HFFc6 (cell line): ENCODE measurements at regions not wholly inside any gene's neighbourhood (a gene's known extent, or its start where the extent isn't known, plus 50 kb on each side); places are given as distances from the start of the nearest gene placed in this dataset.

Source experiments
- DNase-seq: peaks from one replicate; pipeline ENCODE4 v3.0.0-alpha.2; 2018
- H3K27ac Mint-ChIP-seq: 2 replicates; pipeline ENCODE4 v1.8.0; 2020; ENCODE audit warnings: mild to moderate bottlenecking, mixed read lengths
- H3K27me3 Mint-ChIP-seq: 2 replicates; pipeline ENCODE4 v1.8.0; 2021; ENCODE audit warnings: mild to moderate bottlenecking, moderate library complexity, mixed read lengths; ENCODE audit not compliant: insufficient read depth
- H3K36me3 Mint-ChIP-seq: 2 replicates; pipeline ENCODE4 v1.8.0; 2021; ENCODE audit warnings: low read depth, mixed read lengths
- H3K4me1 Mint-ChIP-seq: 2 replicates; pipeline ENCODE4 v1.8.0; 2020; ENCODE audit warnings: low read depth, mixed read lengths
- H3K4me3 Mint-ChIP-seq: 2 replicates; pipeline ENCODE4 v1.8.0; 2020; ENCODE audit warnings: mild to moderate bottlenecking, moderate library complexity, mixed read lengths
- H3K9me3 Mint-ChIP-seq: 2 replicates; pipeline ENCODE4 v1.8.0; 2020; ENCODE audit warnings: mild to moderate bottlenecking, mixed read lengths
- TF ChIP-seq, protein P1 (sequence below): fragments of 200-600 bp; sonication (generic); IDR thresholded peaks from 2 replicates; pipeline ENCODE4 v1.5.0; 2021; ENCODE audit warnings: antibody characterized with exemption, mild to moderate bottlenecking

DNA sequence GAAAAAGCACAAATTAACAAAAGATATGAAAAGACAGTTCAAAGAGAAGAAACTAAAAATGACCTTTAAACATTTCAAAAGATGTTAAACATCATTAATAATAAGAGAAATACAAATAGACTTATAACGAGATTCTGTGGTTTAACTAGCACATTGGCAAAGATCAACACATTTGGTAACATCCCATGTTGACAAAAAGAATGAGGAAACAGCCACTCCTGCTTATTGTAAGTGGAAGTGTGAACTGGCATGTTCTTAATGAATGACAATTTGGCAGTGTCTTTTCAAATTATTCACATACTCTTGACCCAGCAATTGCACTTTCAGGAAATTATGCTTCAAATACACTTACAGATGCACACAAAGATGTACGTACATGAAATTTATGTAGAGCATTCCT lies 176.3 kb downstream of the TLE1 start:
- Mint-ChIP-seq H3K4me1 (no peaks in the 10 kb centered on the region), H3K27ac (no peak overlapping the region), H3K4me3 (no peak overlapping the region), H3K27me3 (peaks cover 5% of the 10 kb centered on the region), H3K9me3 (no peaks in the 10 kb centered on the region), H3K36me3 (no peaks in the 10 kb centered on the region)
- TF ChIP-seq, protein P1, sequence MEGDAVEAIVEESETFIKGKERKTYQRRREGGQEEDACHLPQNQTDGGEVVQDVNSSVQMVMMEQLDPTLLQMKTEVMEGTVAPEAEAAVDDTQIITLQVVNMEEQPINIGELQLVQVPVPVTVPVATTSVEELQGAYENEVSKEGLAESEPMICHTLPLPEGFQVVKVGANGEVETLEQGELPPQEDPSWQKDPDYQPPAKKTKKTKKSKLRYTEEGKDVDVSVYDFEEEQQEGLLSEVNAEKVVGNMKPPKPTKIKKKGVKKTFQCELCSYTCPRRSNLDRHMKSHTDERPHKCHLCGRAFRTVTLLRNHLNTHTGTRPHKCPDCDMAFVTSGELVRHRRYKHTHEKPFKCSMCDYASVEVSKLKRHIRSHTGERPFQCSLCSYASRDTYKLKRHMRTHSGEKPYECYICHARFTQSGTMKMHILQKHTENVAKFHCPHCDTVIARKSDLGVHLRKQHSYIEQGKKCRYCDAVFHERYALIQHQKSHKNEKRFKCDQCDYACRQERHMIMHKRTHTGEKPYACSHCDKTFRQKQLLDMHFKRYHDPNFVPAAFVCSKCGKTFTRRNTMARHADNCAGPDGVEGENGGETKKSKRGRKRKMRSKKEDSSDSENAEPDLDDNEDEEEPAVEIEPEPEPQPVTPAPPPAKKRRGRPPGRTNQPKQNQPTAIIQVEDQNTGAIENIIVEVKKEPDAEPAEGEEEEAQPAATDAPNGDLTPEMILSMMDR: no peak
- no peak for DNase-seq

DNA sequence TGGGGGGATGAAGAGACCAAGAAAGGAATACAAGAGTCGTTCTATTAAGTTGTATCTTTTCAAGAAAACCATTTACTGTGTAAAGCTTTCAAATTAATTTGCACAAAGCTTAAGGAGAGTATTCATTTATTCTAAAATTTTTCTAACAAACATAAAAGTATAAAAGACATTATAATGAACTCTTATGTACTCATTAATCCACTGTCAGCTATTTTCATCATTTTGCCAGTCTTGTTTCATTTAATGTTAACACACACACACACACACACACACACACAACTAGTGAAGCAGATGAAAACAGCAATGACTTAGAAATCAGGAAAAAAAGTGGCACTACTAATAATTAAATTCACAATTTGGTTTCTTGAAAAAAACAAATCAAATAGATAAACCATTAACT lies 176.7 kb downstream of the TLE1 start:
- H3K4me1 Mint-ChIP-seq: no peaks in the 10 kb centered on the region
- TF ChIP-seq, protein P1: no peak
- no peaks in the 10 kb centered on the region for H3K36me3 Mint-ChIP-seq
- no peak overlapping the region for H3K27ac Mint-ChIP-seq
- H3K27me3 Mint-ChIP-seq: peaks cover 5% of the 10 kb centered on the region
- DNase-seq: no peak
- H3K4me3 Mint-ChIP-seq: no peak overlapping the region
- H3K9me3 Mint-ChIP-seq: no peaks in the 10 kb centered on the region

DNA sequence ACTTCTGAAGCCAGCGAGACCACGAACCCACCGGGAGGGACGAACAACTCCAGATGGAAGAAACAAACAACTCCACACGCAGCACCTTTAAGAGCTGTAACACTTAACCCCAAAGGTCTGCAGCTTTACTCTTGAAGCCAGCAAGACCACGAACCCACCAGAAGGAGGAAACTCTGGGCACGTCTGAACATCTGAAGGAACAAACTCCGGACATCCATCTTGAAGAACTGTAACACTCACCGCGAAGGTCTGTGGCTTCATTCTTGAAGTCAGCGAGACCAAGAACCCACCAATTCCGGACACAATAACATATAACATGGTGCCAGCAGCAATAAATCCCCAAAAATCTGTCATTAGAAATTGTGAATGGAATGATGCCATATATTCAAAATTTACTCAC lies 180.9 kb downstream of the TLE1 start:
- Mint-ChIP-seq H3K9me3 (no peaks in the 10 kb centered on the region), H3K4me1 (no peaks in the 10 kb centered on the region), H3K4me3 (no peak overlapping the region), H3K27me3 (peaks cover 3% of the 10 kb centered on the region), H3K36me3 (no peaks in the 10 kb centered on the region), H3K27ac (no peak overlapping the region)
- TF ChIP-seq, protein P1: no peak
- DNase-seq: no peak

DNA sequence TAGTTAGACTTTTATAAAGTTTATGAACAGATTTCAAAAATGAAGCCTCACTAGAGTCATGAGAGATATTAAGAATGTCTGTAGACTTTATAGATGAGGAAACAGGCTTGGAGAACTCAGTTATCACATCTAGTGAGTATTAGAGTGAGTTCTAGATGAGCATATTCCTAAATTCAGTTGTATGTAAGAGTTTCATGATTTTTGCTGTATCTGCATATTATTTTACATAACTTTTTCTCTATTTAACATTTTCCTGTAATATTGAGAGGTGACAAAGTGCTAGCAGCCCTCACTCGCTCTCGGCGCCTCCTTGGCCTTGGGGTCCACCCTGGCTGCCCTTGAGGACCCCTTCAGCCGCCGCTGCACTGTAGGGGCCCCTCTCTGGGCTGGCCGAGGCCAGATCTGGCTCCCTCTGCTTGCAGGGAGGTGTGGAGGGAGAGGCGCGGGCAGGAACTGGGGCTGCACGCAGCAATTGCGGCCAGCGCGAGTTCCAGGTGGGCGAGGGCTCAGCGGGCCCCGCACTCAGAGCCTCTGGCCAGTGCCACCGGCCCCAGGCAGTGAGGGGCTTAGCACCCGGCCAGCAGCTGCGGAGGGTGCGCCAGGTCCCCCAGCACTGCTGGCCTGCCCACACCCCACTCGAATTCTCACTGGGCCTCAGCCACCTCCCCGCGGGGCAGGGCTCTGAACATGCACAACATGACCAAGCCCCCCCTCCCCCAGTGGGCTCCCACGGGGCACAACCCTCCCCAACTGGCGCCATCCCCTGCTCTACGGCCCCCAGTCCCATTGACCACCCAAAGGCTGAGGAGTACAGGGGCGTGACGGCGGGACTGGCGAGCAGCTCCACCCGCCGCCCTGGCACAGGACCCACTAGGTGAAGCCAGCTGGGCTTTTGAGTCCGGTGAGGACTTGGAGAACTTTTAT lies 182.1 kb downstream of the TLE1 start:
- Mint-ChIP-seq H3K27ac (no peak overlapping the region), H3K27me3 (peaks cover 3% of the 10 kb centered on the region), H3K9me3 (no peaks in the 10 kb centered on the region), H3K36me3 (no peaks in the 10 kb centered on the region), H3K4me3 (no peak overlapping the region), H3K4me1 (no peaks in the 10 kb centered on the region)
- no peak for DNase-seq
- TF ChIP-seq, protein P1: no peak

DNA sequence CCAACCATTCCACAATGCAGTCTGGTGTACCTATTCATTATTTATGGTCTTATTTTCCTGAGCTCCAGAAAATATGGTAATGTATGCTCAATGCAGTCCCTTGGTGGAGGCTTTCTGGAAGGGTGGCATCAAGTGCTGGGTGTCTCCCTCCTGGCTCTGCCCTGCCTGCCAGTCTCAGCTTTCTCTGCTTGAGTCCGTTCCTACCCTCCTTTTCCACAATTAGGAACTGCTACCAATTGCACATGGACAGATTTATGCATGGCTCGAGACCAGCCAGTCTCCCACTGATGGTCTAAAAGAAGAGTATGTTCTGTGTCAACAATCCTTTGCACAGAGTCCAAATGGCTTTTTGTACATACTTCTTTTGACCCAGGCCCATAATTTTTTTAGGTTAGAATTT lies 189.8 kb downstream of the TLE1 start:
- DNase-seq: no peak
- Mint-ChIP-seq H3K4me1 (peaks cover 27% of the 10 kb centered on the region), H3K27ac (peak overlapping the region; percentile 67; the same call in 1 of the 2 replicates), H3K9me3 (no peaks in the 10 kb centered on the region), H3K27me3 (peaks cover 20% of the 10 kb centered on the region), H3K36me3 (peaks cover 5% of the 10 kb centered on the region; the same call in 1 of the 2 replicates), H3K4me3 (peak overlapping the region; percentile 56; the same call in 1 of the 2 replicates)
- TF ChIP-seq, protein P1: no peak
